Loucy (cell line): ENCODE measurements at regions not wholly inside any gene's neighbourhood (a gene's known extent, or its start where the extent isn't known, plus 50 kb on each side); places are given as distances from the start of the nearest gene placed in this dataset.
"Not testable (repeated sequence)": the region's sequence is repeated elsewhere in the genome, so short reads cannot be mapped to it uniquely, and the experiment has no call there.

Experiments used
- H2AFZ ChIP-seq: fragments of 200-600 bp; sonication (generic); 2 replicates; pipeline ENCODE4 v1.6.0; 2016; ENCODE audit warnings: antibody characterized with exemption, mild to moderate bottlenecking, low read length, moderate library complexity
- H3F3A ChIP-seq: fragments of 200-600 bp; 2 replicates; pipeline ENCODE4 v1.6.0; 2016; ENCODE audit warnings: antibody characterized with exemption, low read depth, mild to moderate bottlenecking
- H3K27me3 ChIP-seq: fragments of 200-600 bp; sonication (generic); 2 replicates; pipeline ENCODE4 v1.6.1; 2014; ENCODE audit warnings: low read length, mild to moderate bottlenecking; ENCODE audit not compliant: insufficient read depth, poor library complexity, severe bottlenecking
- H3K36me3 ChIP-seq: fragments of 200-600 bp; sonication (generic); 2 replicates; pipeline ENCODE4 v1.6.1; 2016; ENCODE audit warnings: low read length; ENCODE audit not compliant: insufficient read depth
- H3K4me1 ChIP-seq: fragments of 200-600 bp; sonication (generic); 2 replicates; pipeline ENCODE4 v1.5.1; 2014; ENCODE audit warnings: low read length, mild to moderate bottlenecking; ENCODE audit not compliant: insufficient read depth, poor library complexity, severe bottlenecking
- H3K4me2 ChIP-seq: fragments of 200-600 bp; sonication (generic); 2 replicates; pipeline ENCODE4 v1.6.0; 2014; ENCODE audit warnings: antibody characterized with exemption, low read length, low read depth, mild to moderate bottlenecking; ENCODE audit not compliant: poor library complexity, severe bottlenecking
- H3K4me3 ChIP-seq: fragments of 200-600 bp; sonication (generic); 2 replicates; pipeline ENCODE4 v1.5.1; 2014; ENCODE audit warnings: low read length, mild to moderate bottlenecking, mixed read lengths; ENCODE audit not compliant: poor library complexity, severe bottlenecking
- H3K79me2 ChIP-seq: fragments of 200-600 bp; sonication (generic); 2 replicates; pipeline ENCODE4 v1.6.1; 2014; ENCODE audit warnings: low read length; ENCODE audit not compliant: insufficient read depth
- H3K9ac ChIP-seq: fragments of 200-600 bp; sonication (generic); 2 replicates; pipeline ENCODE4 v1.6.0; 2014; ENCODE audit warnings: mild to moderate bottlenecking, low read depth, low read length, moderate library complexity; ENCODE audit not compliant: poor library complexity, severe bottlenecking
- H3K9me2 ChIP-seq: fragments of 200-600 bp; sonication (generic); replicated peaks from 2 replicates; pipeline ENCODE4 v1.6.1; 2016; ENCODE audit warnings: low read depth, low read length, mixed read lengths
- H3K9me3 ChIP-seq: fragments of 200-600 bp; sonication (generic); 2 replicates; pipeline ENCODE4 v1.6.1; 2014; ENCODE audit warnings: mild to moderate bottlenecking, antibody characterized with exemption, low read length, low read depth; ENCODE audit not compliant: insufficient read depth
- H4K20me1 ChIP-seq: fragments of 200-600 bp; sonication (generic); 2 replicates; pipeline ENCODE4 v1.6.0; 2014; ENCODE audit warnings: antibody characterized with exemption, low read length, mild to moderate bottlenecking; ENCODE audit not compliant: insufficient read depth, poor library complexity, severe bottlenecking
- EZH2phosphoT487 ChIP-seq: fragments of 200-600 bp; IDR thresholded peaks from 2 replicates; pipeline ENCODE4 v1.6.1; 2018; ENCODE audit warnings: antibody characterized with exemption, mild to moderate bottlenecking, moderate library complexity, borderline replicate concordance
- TF ChIP-seq, protein P1 (sequence below): fragments of 200-600 bp; sonication (generic); conservative IDR thresholded peaks from 2 replicates; pipeline ENCODE4 v1.5.1; 2014; ENCODE audit warnings: mild to moderate bottlenecking, antibody characterized with exemption, low read length

DNA sequence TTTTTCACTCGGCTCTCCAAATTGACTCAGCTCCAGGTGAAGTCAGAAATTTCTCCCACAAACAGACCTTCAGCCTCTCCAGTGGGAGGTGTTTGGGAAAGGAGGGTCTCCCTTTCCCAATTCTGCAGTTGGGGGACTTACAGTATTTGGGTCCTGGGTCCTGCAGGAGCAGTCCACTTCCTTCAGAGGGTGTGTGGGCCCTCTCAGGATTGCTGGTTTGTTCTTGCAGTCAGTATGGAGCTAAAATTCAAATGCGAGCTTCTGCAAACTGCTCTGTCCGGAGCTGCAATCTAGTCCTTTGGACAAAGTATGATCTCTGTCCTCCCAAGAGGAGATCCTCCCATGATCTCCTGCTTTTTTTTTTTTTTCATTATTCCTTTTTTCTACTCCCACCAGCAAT, 87.9 kb upstream of the MSTN start:
- no peak for TF ChIP-seq EZH2phosphoT487
- TF ChIP-seq, protein P1, sequence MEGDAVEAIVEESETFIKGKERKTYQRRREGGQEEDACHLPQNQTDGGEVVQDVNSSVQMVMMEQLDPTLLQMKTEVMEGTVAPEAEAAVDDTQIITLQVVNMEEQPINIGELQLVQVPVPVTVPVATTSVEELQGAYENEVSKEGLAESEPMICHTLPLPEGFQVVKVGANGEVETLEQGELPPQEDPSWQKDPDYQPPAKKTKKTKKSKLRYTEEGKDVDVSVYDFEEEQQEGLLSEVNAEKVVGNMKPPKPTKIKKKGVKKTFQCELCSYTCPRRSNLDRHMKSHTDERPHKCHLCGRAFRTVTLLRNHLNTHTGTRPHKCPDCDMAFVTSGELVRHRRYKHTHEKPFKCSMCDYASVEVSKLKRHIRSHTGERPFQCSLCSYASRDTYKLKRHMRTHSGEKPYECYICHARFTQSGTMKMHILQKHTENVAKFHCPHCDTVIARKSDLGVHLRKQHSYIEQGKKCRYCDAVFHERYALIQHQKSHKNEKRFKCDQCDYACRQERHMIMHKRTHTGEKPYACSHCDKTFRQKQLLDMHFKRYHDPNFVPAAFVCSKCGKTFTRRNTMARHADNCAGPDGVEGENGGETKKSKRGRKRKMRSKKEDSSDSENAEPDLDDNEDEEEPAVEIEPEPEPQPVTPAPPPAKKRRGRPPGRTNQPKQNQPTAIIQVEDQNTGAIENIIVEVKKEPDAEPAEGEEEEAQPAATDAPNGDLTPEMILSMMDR, result no peak
- Histone ChIP-seq H3K36me3 (no peaks in the 10 kb centered on the region), H3K9me3 (no peaks in the 10 kb centered on the region), H3K27me3 (no peaks in the 10 kb centered on the region), H3K4me2 (no peak overlapping the region), H3K9ac (no peak overlapping the region), H3K4me1 (no peaks in the 10 kb centered on the region), H3F3A (no peaks in the 10 kb centered on the region), H3K9me2 (no peaks in the 10 kb centered on the region), H4K20me1 (no peaks in the 10 kb centered on the region), H2AFZ (no peak overlapping the region), H3K4me3 (no peak overlapping the region), H3K79me2 (no peaks in the 10 kb centered on the region)

DNA sequence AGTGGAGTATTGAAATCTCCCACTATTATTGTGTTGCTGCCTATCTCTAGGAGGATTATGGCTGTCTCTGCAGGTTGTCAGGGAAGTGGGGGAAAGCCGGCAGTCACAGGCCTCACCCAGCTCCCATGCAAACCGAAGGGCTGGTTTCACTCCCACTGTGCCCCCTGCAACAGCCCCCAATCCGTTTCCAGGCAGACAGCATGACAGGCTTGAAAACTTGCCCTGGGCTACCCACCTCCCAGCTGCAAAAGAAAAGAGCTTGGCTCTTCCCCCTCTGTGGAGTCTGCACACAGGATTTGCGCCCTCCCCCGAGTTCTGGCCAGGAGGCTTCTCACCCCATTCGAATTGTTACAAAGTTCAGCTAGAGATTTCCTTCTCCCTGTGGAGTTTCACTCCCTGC, 87.4 kb upstream of the MSTN start:
- Histone ChIP-seq H3K79me2 (no peaks in the 10 kb centered on the region), H3K36me3 (no peaks in the 10 kb centered on the region), H3K9me3 (no peaks in the 10 kb centered on the region), H3K4me1 (no peaks in the 10 kb centered on the region), H3K9ac (no peak overlapping the region), H3K9me2 (no peaks in the 10 kb centered on the region), H2AFZ (no peak overlapping the region), H3F3A (no peaks in the 10 kb centered on the region), H3K4me3 (no peak overlapping the region), H4K20me1 (no peaks in the 10 kb centered on the region), H3K27me3 (no peaks in the 10 kb centered on the region), H3K4me2 (no peak overlapping the region)
- TF ChIP-seq, protein P1, result no peak
- no peak for TF ChIP-seq EZH2phosphoT487

DNA sequence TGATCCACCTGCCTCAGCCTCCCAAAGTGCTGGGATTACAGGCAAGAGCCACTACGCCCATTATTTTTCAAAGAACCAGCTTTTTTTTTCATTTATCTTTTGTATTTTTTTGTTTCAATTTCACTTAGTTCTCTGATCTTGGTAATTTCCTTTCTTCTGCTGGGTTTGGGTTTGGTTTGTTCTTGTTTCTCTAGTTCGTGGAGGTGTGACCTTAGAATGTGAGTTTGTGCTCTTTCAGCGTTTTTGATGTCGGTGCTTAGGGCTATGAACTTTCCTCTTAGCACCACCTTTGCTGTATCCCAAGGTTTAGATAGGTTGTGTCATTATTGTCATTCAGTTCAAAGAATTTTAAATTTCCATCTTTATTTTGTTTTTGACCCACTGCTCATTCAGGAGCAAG, 86.7 kb upstream of the MSTN start:
- H2AFZ ChIP-seq, result no peak overlapping the region
- H3F3A ChIP-seq, result no peaks in the 10 kb centered on the region
- no peaks in the 10 kb centered on the region for H3K4me1 ChIP-seq
- no peaks in the 10 kb centered on the region for H3K9me2 ChIP-seq
- no peaks in the 10 kb centered on the region for H4K20me1 ChIP-seq
- no peak overlapping the region for H3K4me2 ChIP-seq
- H3K9me3 ChIP-seq, result no peaks in the 10 kb centered on the region
- no peaks in the 10 kb centered on the region for H3K27me3 ChIP-seq
- H3K4me3 ChIP-seq, result no peak overlapping the region
- H3K79me2 ChIP-seq, result no peaks in the 10 kb centered on the region
- H3K36me3 ChIP-seq, result no peaks in the 10 kb centered on the region
- TF ChIP-seq, protein P1, result no peak
- H3K9ac ChIP-seq, result no peak overlapping the region

DNA sequence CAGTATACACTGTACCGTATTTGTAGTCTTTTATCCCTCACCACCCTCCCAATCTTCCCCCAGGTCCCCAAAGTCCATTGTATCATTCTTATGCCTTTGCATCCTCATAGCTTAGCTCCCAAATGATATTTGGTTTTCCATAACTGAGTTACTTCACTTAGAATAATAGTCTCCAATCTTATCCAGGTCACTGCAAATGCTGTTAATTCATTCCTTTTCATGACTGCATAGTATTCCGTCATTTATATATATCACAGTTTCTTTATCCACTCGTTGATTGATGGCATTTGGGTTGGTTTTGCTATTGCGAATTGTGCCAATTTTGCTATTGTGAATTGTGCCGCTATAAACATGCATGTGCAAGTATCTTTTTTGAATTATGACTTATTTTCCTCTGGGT, 83.6 kb upstream of the MSTN start:
- H3K79me2 ChIP-seq, H3K9ac ChIP-seq, H3K4me3 ChIP-seq, H4K20me1 ChIP-seq, H3K4me1 ChIP-seq, H3K9me3 ChIP-seq, H3K4me2 ChIP-seq, H2AFZ ChIP-seq, H3F3A ChIP-seq, H3K27me3 ChIP-seq, H3K36me3 ChIP-seq, H3K9me2 ChIP-seq: not testable (repeated sequence)

DNA sequence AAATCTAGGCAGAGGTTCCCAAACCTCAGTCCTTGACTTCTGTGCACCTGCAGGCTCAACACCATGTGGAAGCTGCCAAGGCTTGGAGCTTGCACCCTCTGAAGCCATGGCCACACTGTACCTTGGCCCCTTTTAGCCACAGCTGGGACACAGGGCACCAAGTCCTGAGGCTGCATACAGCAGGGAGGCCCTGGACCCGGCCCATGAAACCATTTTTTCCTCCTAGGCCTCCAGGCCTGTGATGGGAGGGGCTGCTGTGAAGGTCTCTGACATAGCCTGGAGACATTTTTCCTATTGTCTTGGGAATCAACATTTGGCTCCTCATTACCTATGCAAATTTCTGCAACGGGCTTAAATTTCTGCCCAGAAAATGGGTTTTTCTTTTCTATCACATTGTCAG, 77.9 kb upstream of the MSTN start:
- not testable (repeated sequence) for H3K4me3 ChIP-seq, H3K27me3 ChIP-seq, H3K4me2 ChIP-seq

More for the DNA sequence above, 77.9 kb upstream of the MSTN start:
- H3K9ac ChIP-seq, H3F3A ChIP-seq, H3K36me3 ChIP-seq, H2AFZ ChIP-seq, H3K9me3 ChIP-seq, H3K9me2 ChIP-seq, H3K79me2 ChIP-seq, H3K4me1 ChIP-seq, H4K20me1 ChIP-seq: not testable (repeated sequence)
